Adrenal gland (tissue), 5 donors: ENCODE measurements at regions not wholly inside any gene's neighbourhood (a gene's known extent, or its start where the extent isn't known, plus 50 kb on each side); places are given as distances from the start of the nearest gene placed in this dataset.

Experiments used
- POLR2A ChIP-seq, 2 donors: fragments of 450-650 bp; IDR thresholded peaks; one replicate each; pipeline ENCODE4 v1.6.1; 2017; ENCODE audit warnings: antibody characterized with exemption in 2 of 2, mild to moderate bottlenecking in 2 of 2, moderate library complexity in 1 of 2
- TF ChIP-seq, protein P1 (sequence below), 6 experiments: fragments of 450-650 bp in 4 of 6; fragments of 200-600 bp in 2 of 6; sonication (generic) in 1 of 6; IDR thresholded peaks; 1 replicate in 5 of 6; 2 replicates in 1 of 6; pipeline versions ENCODE4 v1.5.1 to v1.8.0; 2016 to 2021; ENCODE audit warnings: antibody characterized with exemption in 6 of 6, mild to moderate bottlenecking in 2 of 6, moderate library complexity in 1 of 6
- donor health status: DM: no; HTN: no; CAD: no.

DNA sequence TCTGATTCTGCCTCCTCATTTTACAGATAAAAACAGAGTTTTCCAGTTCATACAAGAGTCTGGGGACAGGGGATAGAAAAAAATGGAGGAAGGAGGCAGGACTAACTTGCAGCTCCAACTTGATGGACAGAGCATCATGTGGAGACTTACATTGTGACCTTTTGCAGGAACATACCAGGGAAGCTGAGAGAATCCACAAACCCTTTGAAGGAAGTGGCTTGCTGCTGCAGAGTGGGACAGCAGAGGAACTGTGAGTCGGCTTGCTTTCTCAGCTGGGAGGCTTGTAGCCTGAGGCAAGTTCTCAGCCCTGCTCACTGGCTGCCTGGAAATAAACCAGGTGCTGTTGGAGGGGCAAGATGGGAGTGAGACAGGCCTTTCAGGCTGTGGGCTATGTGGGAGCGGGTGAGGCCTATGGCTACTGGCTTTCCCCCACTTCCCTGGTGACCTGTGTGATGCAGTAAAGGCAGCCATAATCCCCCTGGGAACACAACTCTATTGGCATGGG is 614.4 kb downstream of the KCTD12 start:
- TF ChIP-seq, protein P1, sequence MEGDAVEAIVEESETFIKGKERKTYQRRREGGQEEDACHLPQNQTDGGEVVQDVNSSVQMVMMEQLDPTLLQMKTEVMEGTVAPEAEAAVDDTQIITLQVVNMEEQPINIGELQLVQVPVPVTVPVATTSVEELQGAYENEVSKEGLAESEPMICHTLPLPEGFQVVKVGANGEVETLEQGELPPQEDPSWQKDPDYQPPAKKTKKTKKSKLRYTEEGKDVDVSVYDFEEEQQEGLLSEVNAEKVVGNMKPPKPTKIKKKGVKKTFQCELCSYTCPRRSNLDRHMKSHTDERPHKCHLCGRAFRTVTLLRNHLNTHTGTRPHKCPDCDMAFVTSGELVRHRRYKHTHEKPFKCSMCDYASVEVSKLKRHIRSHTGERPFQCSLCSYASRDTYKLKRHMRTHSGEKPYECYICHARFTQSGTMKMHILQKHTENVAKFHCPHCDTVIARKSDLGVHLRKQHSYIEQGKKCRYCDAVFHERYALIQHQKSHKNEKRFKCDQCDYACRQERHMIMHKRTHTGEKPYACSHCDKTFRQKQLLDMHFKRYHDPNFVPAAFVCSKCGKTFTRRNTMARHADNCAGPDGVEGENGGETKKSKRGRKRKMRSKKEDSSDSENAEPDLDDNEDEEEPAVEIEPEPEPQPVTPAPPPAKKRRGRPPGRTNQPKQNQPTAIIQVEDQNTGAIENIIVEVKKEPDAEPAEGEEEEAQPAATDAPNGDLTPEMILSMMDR (IDR thresholded peaks at IDR 0.05), result no peak
- no peak for TF ChIP-seq POLR2A (IDR thresholded peaks at IDR 0.05)
